Cardiac muscle cell (in vitro differentiated cells and primary cell): ENCODE measurements at regions not wholly inside any gene's neighbourhood (a gene's known extent, or its start where the extent isn't known, plus 50 kb on each side); places are given as distances from the start of the nearest gene placed in this dataset.

Source experiments
- DNase-seq, 2 donors: peaks; one replicate each; pipeline versions ENCODE4 v3.0.0 to v3.0.0-alpha.2; 2010 to 2017; ENCODE audit warnings: low read depth in 1 of 2, low spot score in 1 of 2
- H3K27ac ChIP-seq: fragments of 200-600 bp; sonication (generic); 2 replicates; pipeline ENCODE4 v1.5.1; 2016
- H3K27me3 ChIP-seq: fragments of 200-600 bp; sonication (generic); 2 replicates; pipeline ENCODE4 v1.6.0; 2016; ENCODE audit warnings: control low read depth
- H3K36me3 ChIP-seq: fragments of 200-600 bp; sonication (generic); 2 replicates; pipeline ENCODE4 v1.5.1; 2016; ENCODE audit warnings: control low read depth
- H3K4me1 ChIP-seq: fragments of 200-600 bp; sonication (generic); 2 replicates; pipeline ENCODE4 v1.8.1; 2017; ENCODE audit warnings: low read depth, mild to moderate bottlenecking, mixed run types
- H3K4me3 ChIP-seq: fragments of 200-600 bp; sonication (generic); 2 replicates; pipeline ENCODE4 v1.5.1; 2016; ENCODE audit warnings: mild to moderate bottlenecking
- H3K9me3 ChIP-seq: fragments of 200-600 bp; sonication (generic); 2 replicates; pipeline ENCODE4 v1.5.1; 2017; ENCODE audit warnings: low read depth, mild to moderate bottlenecking, control low read depth
- TF ChIP-seq, protein P1 (sequence below): IDR thresholded peaks from 2 replicates; pipeline ENCODE4 v1.5.1; 2012; ENCODE audit warnings: low read depth, mild to moderate bottlenecking, low read length

DNA sequence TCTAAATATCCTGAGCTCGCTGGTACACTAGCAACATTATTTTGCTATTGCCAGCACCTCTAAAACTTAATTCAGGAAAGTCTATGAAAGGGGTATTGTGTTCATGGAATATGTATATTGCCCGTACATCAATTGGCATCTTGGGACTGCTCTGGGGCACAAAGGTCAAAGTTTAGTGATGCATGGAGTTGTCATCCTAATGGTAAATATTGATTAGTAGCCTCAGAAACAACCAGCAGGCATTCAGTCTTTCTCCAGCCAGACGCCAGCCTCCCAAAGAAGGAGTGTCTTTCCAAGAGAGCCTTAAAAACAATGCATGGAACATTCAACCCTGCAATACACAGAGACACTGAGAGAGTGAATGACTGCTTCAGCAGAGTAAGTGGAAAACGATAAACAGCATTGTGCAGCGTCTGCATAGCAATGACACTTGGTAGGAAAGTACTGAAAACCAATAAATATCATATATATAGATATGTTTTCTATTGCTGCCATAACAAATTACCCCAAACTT, 377.3 kb downstream of the SHQ1 start:
- no peak for DNase-seq
- H3K36me3 ChIP-seq: no peaks in the 10 kb centered on the region

DNA sequence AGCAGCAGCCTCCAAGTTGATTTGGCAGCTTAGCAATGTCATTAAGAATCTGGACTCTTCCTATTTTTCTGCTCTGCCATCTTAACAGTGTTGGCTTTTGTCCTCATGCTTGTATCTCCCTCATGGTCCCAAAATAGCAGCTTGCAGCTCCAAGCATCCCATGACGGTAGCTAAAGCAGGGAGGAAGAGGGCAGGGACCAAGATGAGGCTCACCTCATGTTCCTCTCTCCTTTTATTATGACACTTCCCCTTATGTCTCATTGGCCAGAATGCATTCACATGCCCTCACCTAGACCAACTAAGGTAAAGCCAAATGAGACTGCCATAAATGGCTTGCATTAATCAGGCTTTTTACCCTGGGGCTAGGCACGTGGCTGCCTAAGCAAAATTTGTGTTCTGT, 382.4 kb downstream of the SHQ1 start:
- DNase-seq: no peak
- H3K4me1 ChIP-seq: no peaks in the 10 kb centered on the region
- H3K27ac ChIP-seq: no peak overlapping the region
- no peak overlapping the region for H3K4me3 ChIP-seq
- H3K27me3 ChIP-seq: no peaks in the 10 kb centered on the region
- no peaks in the 10 kb centered on the region for H3K36me3 ChIP-seq
- H3K9me3 ChIP-seq: no peaks in the 10 kb centered on the region
- TF ChIP-seq, protein P1, sequence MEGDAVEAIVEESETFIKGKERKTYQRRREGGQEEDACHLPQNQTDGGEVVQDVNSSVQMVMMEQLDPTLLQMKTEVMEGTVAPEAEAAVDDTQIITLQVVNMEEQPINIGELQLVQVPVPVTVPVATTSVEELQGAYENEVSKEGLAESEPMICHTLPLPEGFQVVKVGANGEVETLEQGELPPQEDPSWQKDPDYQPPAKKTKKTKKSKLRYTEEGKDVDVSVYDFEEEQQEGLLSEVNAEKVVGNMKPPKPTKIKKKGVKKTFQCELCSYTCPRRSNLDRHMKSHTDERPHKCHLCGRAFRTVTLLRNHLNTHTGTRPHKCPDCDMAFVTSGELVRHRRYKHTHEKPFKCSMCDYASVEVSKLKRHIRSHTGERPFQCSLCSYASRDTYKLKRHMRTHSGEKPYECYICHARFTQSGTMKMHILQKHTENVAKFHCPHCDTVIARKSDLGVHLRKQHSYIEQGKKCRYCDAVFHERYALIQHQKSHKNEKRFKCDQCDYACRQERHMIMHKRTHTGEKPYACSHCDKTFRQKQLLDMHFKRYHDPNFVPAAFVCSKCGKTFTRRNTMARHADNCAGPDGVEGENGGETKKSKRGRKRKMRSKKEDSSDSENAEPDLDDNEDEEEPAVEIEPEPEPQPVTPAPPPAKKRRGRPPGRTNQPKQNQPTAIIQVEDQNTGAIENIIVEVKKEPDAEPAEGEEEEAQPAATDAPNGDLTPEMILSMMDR: no peak

More for the DNA sequence above, 377.3 kb downstream of the SHQ1 start:
- TF ChIP-seq, protein P1: no peak
- no peaks in the 10 kb centered on the region for H3K4me1 ChIP-seq
- H3K27me3 ChIP-seq: no peaks in the 10 kb centered on the region
- no peaks in the 10 kb centered on the region for H3K9me3 ChIP-seq
- no peak overlapping the region for H3K4me3 ChIP-seq
- no peak overlapping the region for H3K27ac ChIP-seq

DNA sequence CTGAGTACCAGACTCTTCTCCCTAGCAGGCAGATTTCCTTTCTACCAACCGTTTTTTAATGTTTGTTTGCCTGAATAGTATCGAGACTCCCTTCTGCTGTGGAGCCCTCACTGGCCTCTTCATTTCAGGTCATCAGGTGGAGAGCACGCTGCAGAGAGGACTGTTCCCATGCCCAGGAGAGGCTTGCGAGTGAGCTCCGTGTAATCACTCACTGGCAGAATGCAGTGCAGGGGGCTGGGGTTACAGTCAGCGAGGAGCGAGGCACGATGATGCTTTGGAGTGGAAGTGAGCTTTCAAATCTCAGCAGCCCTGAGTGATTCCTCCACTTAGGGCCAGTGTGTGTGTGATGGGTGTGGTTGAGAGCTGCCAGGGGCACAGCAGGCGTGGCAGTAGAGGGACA, 385.2 kb downstream of the SHQ1 start:
- no peak overlapping the region for H3K4me3 ChIP-seq
- H3K27ac ChIP-seq: no peak overlapping the region
- DNase-seq: no peak
- TF ChIP-seq, protein P1: no peak
- H3K9me3 ChIP-seq: no peaks in the 10 kb centered on the region
- no peaks in the 10 kb centered on the region for H3K36me3 ChIP-seq
- no peaks in the 10 kb centered on the region for H3K4me1 ChIP-seq
- no peaks in the 10 kb centered on the region for H3K27me3 ChIP-seq

DNA sequence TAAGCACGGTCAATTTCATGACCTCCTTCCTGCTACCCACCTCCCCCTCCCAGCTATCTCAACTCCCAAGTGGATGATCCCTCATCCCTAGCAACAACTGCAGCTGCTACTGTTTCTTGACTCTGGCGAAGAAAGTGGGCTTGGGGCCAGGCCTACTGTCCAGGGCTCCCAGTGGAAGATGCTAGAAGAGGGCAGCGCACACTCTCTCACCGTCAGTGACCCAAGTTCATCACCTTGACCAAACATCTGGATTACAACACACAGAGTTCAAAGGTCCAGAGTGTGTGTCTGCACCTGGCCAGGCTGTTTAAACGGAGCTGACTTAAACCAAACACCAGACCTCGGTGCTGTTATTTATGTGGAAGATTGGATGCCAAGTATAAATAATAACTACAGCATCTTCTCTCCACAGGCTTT, 385.6 kb downstream of the SHQ1 start:
- no peak overlapping the region for H3K27ac ChIP-seq
- H3K27me3 ChIP-seq: no peaks in the 10 kb centered on the region
- no peaks in the 10 kb centered on the region for H3K36me3 ChIP-seq
- DNase-seq: peak in 1 of 2 donors; percentile 27
- no peaks in the 10 kb centered on the region for H3K4me1 ChIP-seq
- no peak overlapping the region for H3K4me3 ChIP-seq
- TF ChIP-seq, protein P1: no peak
- no peaks in the 10 kb centered on the region for H3K9me3 ChIP-seq

DNA sequence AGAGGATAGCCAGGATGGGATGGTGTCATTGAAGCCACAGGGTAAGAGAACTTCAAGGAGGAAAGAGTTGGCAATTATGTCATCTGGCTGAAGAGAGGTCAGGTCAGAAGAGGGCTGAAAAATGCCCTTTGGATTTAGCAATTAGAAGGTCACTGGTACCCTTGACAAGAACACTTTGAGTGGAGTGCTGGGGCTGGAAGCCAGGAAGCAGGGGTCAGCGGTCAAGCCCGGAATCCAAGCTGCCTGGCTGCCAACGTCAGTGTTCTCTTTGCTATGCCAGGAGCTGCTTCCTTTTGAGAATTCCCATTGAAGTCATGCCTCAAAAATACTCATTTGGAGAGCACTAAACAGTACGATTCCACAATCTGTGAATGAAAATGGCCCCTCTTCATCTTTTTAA, 386.5 kb downstream of the SHQ1 start:
- no peaks in the 10 kb centered on the region for H3K4me1 ChIP-seq
- H3K9me3 ChIP-seq: no peaks in the 10 kb centered on the region
- no peaks in the 10 kb centered on the region for H3K36me3 ChIP-seq
- no peaks in the 10 kb centered on the region for H3K27me3 ChIP-seq
- H3K4me3 ChIP-seq: no peak overlapping the region
- no peak for DNase-seq
- H3K27ac ChIP-seq: no peak overlapping the region
- TF ChIP-seq, protein P1: no peak
